Upper lobe of left lung (tissue), 4 donors: ENCODE measurements at regions not wholly inside any gene's neighbourhood (a gene's known extent, or its start where the extent isn't known, plus 50 kb on each side); places are given as distances from the start of the nearest gene placed in this dataset.

ENCODE experiments used
- POLR2A ChIP-seq, 4 donors: fragments of 450-650 bp; IDR thresholded peaks; one replicate each; pipeline ENCODE4 v1.5.1; 2016 to 2017; ENCODE audit warnings: antibody characterized with exemption in 4 of 4, mild to moderate bottlenecking in 2 of 4
- TF ChIP-seq, protein P1 (sequence below), 6 experiments: fragments of 450-650 bp in 4 of 6; fragments of 200-600 bp in 2 of 6; sonication (generic) in 2 of 6; IDR thresholded peaks; one replicate each; pipeline ENCODE4 v1.5.1; 2016 to 2019; ENCODE audit warnings: antibody characterized with exemption in 6 of 6

DNA sequence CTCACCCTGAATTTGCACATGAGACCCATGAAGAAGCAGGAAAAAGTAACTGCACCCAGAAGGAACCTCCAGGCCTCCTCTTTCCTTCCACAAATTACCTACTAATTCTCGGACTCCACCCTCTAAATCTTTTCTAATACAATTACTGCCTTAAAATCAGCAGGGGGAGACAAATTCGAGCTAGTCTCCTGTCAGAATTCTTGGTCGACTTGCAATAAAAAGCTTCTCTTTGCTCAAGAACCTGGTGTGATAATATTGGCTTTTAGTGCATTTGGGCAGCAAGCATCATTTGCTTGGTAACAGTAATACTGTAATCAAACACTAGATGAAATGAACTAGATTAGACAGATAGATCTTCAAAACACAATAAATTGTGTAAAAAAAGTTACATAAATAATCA is 281.9 kb downstream of the RAP2B start:
- TF ChIP-seq, protein P1, sequence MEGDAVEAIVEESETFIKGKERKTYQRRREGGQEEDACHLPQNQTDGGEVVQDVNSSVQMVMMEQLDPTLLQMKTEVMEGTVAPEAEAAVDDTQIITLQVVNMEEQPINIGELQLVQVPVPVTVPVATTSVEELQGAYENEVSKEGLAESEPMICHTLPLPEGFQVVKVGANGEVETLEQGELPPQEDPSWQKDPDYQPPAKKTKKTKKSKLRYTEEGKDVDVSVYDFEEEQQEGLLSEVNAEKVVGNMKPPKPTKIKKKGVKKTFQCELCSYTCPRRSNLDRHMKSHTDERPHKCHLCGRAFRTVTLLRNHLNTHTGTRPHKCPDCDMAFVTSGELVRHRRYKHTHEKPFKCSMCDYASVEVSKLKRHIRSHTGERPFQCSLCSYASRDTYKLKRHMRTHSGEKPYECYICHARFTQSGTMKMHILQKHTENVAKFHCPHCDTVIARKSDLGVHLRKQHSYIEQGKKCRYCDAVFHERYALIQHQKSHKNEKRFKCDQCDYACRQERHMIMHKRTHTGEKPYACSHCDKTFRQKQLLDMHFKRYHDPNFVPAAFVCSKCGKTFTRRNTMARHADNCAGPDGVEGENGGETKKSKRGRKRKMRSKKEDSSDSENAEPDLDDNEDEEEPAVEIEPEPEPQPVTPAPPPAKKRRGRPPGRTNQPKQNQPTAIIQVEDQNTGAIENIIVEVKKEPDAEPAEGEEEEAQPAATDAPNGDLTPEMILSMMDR (IDR thresholded peaks at IDR 0.05), result no peak
- TF ChIP-seq POLR2A (IDR thresholded peaks at IDR 0.05), result no peak
